ENCODE measurements at regions not wholly inside any gene's neighbourhood (a gene's known extent, or its start where the extent isn't known, plus 50 kb on each side); places are given as distances from the start of the nearest gene placed in this dataset.

DNA sequence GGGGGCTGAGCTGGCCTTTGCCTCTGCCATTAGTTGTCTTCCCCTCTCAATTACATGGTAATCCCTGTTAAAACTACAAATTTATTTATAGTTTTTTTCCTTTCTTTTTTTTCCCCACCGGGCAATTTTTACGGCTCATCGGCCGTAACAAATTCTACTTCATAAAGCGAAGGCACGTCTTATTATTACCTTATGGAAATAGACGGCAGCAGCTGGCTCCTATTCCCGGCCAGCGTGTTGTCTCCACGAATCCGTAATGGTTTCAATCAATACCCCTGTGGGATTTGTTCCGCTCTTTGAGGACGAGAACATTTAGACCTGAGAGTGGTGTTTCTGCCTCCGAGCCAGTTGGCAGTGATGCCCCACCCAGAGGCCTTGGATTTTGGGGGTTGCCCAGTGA lies 52.4 kb upstream of the IGSF21 start:
- no peaks in the 10 kb centered on the region for H3K4me1 Mint-ChIP-seq (ENCODE audit: low read depth)
- H3K9me3 Mint-ChIP-seq (ENCODE audit: low read depth), result no peaks in the 10 kb centered on the region
- H3K27ac Mint-ChIP-seq, result no peak overlapping the region
- H3K4me3 Mint-ChIP-seq, result no peak overlapping the region
- H3K27me3 Mint-ChIP-seq, result peaks cover 9% of the 10 kb centered on the region
- H3K36me3 Mint-ChIP-seq, result no peaks in the 10 kb centered on the region

DNA sequence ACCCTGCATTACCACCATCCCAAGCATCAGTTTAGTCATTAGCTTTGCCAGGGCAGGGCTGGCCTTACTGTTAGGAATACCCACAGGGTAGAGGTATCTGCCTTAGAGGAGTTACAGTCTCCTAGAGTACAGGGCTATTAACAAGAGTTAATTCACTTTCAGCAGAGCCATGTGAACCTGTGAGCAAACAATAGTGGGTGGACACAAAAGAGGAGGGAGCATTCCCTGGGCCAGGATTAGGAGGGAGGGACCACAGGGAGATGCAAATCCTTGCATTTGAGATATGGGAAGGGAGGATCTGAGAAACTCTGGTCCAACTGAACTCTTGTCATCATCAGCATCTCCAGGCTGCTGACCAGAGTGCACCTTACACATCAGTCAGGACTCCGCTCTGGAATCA lies 51.1 kb upstream of the IGSF21 start:
- Mint-ChIP-seq H3K27ac (no peak overlapping the region), H3K36me3 (no peaks in the 10 kb centered on the region), H3K9me3 (ENCODE audit: low read depth) (no peaks in the 10 kb centered on the region), H3K4me3 (no peak overlapping the region), H3K27me3 (peaks cover 9% of the 10 kb centered on the region), H3K4me1 (ENCODE audit: low read depth) (no peaks in the 10 kb centered on the region)

DNA sequence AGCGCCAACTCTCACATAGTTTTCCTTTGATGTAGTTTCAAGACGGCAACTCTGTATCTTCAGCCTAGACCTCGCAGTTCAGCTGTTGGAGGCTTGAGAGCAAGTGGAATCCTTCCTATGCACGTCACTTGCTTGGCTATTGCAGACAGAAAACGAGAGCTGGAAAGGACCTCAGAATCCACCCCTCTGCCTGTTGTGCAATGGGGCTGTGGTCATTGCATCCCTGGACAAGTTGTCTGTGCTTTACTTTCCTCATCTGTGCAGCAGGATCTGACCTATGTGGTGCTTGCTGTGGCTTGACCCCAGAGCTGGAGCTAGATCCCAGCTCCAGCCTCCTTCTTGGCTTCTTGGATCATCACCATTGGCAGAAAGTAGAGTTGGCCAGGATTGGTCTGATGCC lies 50.0 kb upstream of the IGSF21 start:
- no peaks in the 10 kb centered on the region for H3K36me3 Mint-ChIP-seq
- peaks cover 12% of the 10 kb centered on the region for H3K27me3 Mint-ChIP-seq
- H3K9me3 Mint-ChIP-seq (ENCODE audit: low read depth), result no peaks in the 10 kb centered on the region
- H3K27ac Mint-ChIP-seq, result no peak overlapping the region
- no peak overlapping the region for H3K4me3 Mint-ChIP-seq
- no peaks in the 10 kb centered on the region for H3K4me1 Mint-ChIP-seq (ENCODE audit: low read depth)
